Stomach (tissue), 8 donors: ENCODE measurements at regions not wholly inside any gene's neighbourhood (a gene's known extent, or its start where the extent isn't known, plus 50 kb on each side); places are given as distances from the start of the nearest gene placed in this dataset.

Experiments used
- DNase-seq, 2 donors: peaks; one replicate each; pipeline versions ENCODE4 v3.0.0 to v3.0.0-alpha.2; 2013 to 2019
- H3K27ac ChIP-seq, 5 donors: fragments of 200-600 bp in 4 of 5; sonication (generic) in 4 of 5; one replicate each; pipeline ENCODE4 v1.5.1; 2013 to 2019; ENCODE audit warnings: mild to moderate bottlenecking in 1 of 5, moderate library complexity in 1 of 5
- H3K27me3 ChIP-seq, 3 donors: fragments of 200-600 bp; sonication (generic); one replicate each; pipeline ENCODE4 v1.5.1; 2017 to 2019; ENCODE audit warnings: mixed run types in 1 of 3
- H3K36me3 ChIP-seq, 4 donors: fragments of 200-600 bp; sonication (generic); 1 replicate in 3 of 4; 2 replicates in 1 of 4; pipeline ENCODE4 v1.5.1; 2016 to 2019
- H3K4me1 ChIP-seq, 4 donors: fragments of 200-600 bp; sonication (generic); one replicate each; pipeline ENCODE4 v1.5.1; 2016 to 2019
- H3K4me3 ChIP-seq, 4 donors: fragments of 200-600 bp; sonication (generic) in 3 of 4; one replicate each; pipeline ENCODE4 v1.5.1; 2016 to 2019; ENCODE audit warnings: mild to moderate bottlenecking in 1 of 4
- H3K9me3 ChIP-seq, 4 donors: fragments of 200-600 bp; sonication (generic); one replicate each; pipeline ENCODE4 v1.5.1; 2016 to 2019
- EP300 ChIP-seq: sonication (generic); formaldehyde crosslinking; IDR thresholded peaks from one replicate; pipeline ENCODE4 v1.6.1; 2017; ENCODE audit warnings: antibody characterized with exemption
- POLR2A ChIP-seq, 4 donors: fragments of 450-650 bp; IDR thresholded peaks; one replicate each; pipeline ENCODE4 v1.6.1; 2016; ENCODE audit warnings: antibody characterized with exemption in 4 of 4, control low read depth in 2 of 4, mild to moderate bottlenecking in 1 of 4, moderate library complexity in 1 of 4
- POLR2AphosphoS5 ChIP-seq, 3 donors: sonication (generic); formaldehyde crosslinking; IDR thresholded peaks; one replicate each; pipeline ENCODE4 v1.6.1; 2016; ENCODE audit warnings: antibody characterized with exemption in 3 of 3
- WGBS, 5 donors: extraction: QIAGEN DNeasy Blood & Tissue Kit in 3 of 5; methylation state at CpG; one replicate each; pipeline versions ENCODE4 v1.1.5 to v1.1.7; 2013 to 2018; 5-methylcytosine and 5-hydroxymethylcytosine counted together
- intact Hi-C: fragments of 100-400 bp; cut with DNase I; formaldehyde crosslinking; loops from one replicate; pipeline ENCODE4 v1.15.1; 2023; ENCODE audit warnings: low total_unique reads
- TF ChIP-seq, protein P1 (sequence below), 7 experiments: fragments of 450-650 bp in 4 of 7; fragments of 200-600 bp in 3 of 7; sonication (generic) in 3 of 7; IDR thresholded peaks; one replicate each; pipeline ENCODE4 v1.5.1; 2016 to 2019; ENCODE audit warnings: antibody characterized with exemption in 7 of 7, control low read depth in 2 of 7, mild to moderate bottlenecking in 1 of 7
- donor health status: healthy with polysubstance abuse.
- donor health status: Bipolar disorder and iron deficiency.
- donor health status: healthy.

DNA sequence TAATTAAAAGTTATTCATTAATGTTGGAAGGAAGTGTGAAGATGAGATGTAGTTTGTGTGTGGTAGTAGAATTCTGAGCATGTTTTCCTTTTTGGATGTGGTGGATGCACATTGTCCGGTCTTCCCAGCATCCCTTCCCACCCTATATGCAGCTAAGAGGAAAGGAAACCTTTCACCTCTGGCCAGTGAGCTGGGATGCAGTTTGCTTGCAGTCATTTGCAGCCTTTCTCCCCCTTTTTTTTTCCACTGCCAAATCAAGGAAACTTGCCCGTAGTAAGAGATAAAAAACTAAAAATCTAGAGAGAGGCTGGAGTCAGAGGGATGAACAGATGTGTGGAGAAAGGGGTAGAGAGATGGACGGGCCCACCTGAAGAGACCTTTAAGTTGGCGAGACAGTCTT is 72.5 kb upstream of the SLC38A2 start:
- no peaks in the 10 kb centered on the region for H3K36me3 ChIP-seq
- WGBS, 5 donors, result 45 to 56% (median 54%) methylated on average over 4 of the region's 4 CpGs
- intact Hi-C loops, result no loop called here
- H3K27ac ChIP-seq, result peak overlapping the region in 4 of 5 donors; percentile 1 to 39 (median 19)
- H3K27me3 ChIP-seq, result no peaks in the 10 kb centered on the region
- H3K9me3 ChIP-seq, result no peaks in the 10 kb centered on the region
- H3K4me3 ChIP-seq, result no peak overlapping the region
- DNase-seq, result no peak
- peaks cover 10 to 32% (median 27%) of the 10 kb centered on the region in 4 donors for H3K4me1 ChIP-seq
- TF ChIP-seq EP300 (no peak), POLR2A (IDR thresholded peaks at IDR 0.05) (no peak), POLR2AphosphoS5 (IDR thresholded peaks at IDR 0.05) (no peak)
- TF ChIP-seq, protein P1, sequence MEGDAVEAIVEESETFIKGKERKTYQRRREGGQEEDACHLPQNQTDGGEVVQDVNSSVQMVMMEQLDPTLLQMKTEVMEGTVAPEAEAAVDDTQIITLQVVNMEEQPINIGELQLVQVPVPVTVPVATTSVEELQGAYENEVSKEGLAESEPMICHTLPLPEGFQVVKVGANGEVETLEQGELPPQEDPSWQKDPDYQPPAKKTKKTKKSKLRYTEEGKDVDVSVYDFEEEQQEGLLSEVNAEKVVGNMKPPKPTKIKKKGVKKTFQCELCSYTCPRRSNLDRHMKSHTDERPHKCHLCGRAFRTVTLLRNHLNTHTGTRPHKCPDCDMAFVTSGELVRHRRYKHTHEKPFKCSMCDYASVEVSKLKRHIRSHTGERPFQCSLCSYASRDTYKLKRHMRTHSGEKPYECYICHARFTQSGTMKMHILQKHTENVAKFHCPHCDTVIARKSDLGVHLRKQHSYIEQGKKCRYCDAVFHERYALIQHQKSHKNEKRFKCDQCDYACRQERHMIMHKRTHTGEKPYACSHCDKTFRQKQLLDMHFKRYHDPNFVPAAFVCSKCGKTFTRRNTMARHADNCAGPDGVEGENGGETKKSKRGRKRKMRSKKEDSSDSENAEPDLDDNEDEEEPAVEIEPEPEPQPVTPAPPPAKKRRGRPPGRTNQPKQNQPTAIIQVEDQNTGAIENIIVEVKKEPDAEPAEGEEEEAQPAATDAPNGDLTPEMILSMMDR (IDR thresholded peaks at IDR 0.05), result no peak

DNA sequence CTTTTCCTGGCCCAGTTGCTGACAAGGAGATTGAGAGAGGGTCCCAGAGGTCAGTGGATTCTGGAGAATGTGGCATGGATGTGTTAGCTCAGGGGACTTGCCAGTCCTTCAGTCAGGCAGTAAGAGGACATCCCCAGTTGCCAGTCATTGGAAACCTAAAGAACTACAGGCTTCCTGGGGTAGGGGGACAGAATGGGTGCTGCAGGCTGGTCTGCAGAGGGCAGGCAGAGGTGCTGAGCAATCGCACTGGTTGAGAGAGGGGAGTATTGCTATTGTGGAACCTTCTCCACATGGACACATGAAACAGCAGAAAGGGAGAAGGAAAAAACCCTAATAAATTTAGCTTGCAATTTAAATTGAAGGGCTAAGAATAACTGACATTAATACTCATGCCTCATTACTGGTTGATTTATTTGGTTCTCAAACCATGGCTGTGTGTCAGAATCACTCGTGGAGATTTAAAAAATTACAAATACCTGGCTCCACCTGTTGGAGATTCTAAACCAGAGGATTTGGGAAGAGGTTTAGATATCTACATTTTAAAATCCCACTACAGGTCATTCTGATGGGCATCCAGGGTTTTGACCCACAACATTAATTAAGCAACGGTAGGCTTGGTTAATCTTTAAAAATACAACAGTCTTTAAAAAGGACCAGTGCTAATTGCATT is 71.2 kb upstream of the SLC38A2 start:
- intact Hi-C loops, result no loop called here
- 48 to 67% (median 54%) methylated on average over 3 of the region's 3 CpGs for WGBS, 5 donors

DNA sequence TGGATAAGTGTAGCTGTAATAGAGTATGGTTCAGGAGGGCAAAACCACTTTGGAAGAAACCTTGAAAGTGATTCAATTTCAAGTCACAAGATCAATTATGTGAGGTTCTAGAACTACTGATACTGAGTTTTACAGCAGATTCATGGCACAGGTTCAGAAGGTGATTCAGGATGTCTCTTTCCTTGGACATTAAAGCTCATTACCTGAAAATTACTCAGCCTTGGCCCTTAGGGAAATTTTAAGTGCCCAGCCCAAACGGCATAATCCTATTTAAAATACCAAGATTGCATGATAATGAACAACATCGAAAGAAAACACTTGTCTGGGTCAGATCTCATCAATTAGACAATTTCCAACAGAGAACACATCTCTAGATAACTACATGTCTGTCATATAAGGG is 70.2 kb upstream of the SLC38A2 start:
- no peaks in the 10 kb centered on the region for H3K9me3 ChIP-seq
- no peaks in the 10 kb centered on the region for H3K36me3 ChIP-seq
- no peak overlapping the region for H3K4me3 ChIP-seq
- H3K4me1 ChIP-seq, result peaks cover 10 to 33% (median 23%) of the 10 kb centered on the region in 4 donors
- TF ChIP-seq POLR2AphosphoS5 (IDR thresholded peaks at IDR 0.05) (no peak), POLR2A (IDR thresholded peaks at IDR 0.05) (no peak), EP300 (no peak)
- TF ChIP-seq, protein P1 (IDR thresholded peaks at IDR 0.05), result no peak
- intact Hi-C loops, result no loop called here
- no peak for DNase-seq
- no peaks in the 10 kb centered on the region for H3K27me3 ChIP-seq
- H3K27ac ChIP-seq, result no peak overlapping the region
- 82 to 92% (median 86%) methylated on average over 2 of the region's 2 CpGs for WGBS, 5 donors

More for the DNA sequence above, 71.2 kb upstream of the SLC38A2 start:
- no peak overlapping the region for H3K27ac ChIP-seq
- no peaks in the 10 kb centered on the region for H3K36me3 ChIP-seq
- H3K4me3 ChIP-seq, result no peak overlapping the region
- no peak for DNase-seq
- no peaks in the 10 kb centered on the region for H3K27me3 ChIP-seq
- TF ChIP-seq EP300 (no peak), POLR2AphosphoS5 (IDR thresholded peaks at IDR 0.05) (no peak), POLR2A (IDR thresholded peaks at IDR 0.05) (no peak)
- TF ChIP-seq, protein P1 (IDR thresholded peaks at IDR 0.05), result no peak
- no peaks in the 10 kb centered on the region for H3K9me3 ChIP-seq
- peaks cover 10 to 29% (median 23%) of the 10 kb centered on the region in 4 donors for H3K4me1 ChIP-seq

DNA sequence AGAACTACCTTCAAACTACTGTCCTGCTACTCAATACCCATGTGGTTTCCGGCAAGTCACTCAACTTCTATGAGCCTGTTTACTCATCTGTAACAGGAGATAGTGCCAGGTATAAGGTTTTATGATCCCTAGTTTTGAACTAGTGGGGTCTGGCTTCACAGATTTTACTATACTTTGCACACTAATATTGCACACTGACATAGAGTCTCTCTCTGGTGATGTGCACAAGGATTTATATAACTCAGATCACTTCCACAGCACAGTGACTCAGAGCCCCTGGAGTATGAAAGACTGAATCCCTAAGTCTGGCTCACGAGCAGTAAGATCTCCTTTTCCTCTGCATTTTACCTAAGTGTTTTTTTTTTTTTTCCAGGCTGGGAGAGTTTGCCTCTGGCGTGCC is 69.7 kb upstream of the SLC38A2 start:
- intact Hi-C loops, result no loop called here
- no peak overlapping the region for H3K27ac ChIP-seq
- no peak for DNase-seq
- no peaks in the 10 kb centered on the region for H3K36me3 ChIP-seq
- H3K4me3 ChIP-seq, result no peak overlapping the region
- WGBS, 5 donors, result 78 to 95% (median 86%) methylated on average over 3 of the region's 3 CpGs
- TF ChIP-seq, protein P1 (IDR thresholded peaks at IDR 0.05), result no peak
- no peak for TF ChIP-seq POLR2A (IDR thresholded peaks at IDR 0.05)
- no peak for TF ChIP-seq EP300
- TF ChIP-seq POLR2AphosphoS5 (IDR thresholded peaks at IDR 0.05), result no peak
- H3K4me1 ChIP-seq, result peaks cover 10 to 33% (median 23%) of the 10 kb centered on the region in 4 donors
- no peaks in the 10 kb centered on the region for H3K9me3 ChIP-seq
- H3K27me3 ChIP-seq, result no peaks in the 10 kb centered on the region
